Vagina (tissue), 2 donors: ENCODE measurements at regions not wholly inside any gene's neighbourhood (a gene's known extent, or its start where the extent isn't known, plus 50 kb on each side); places are given as distances from the start of the nearest gene placed in this dataset.

ENCODE experiments used
- DNase-seq, 2 donors: peaks; one replicate each; pipeline ENCODE4 v3.0.0-alpha.2; 2017; ENCODE audit errors: extremely low spot score in 2 of 2
- H3K27ac ChIP-seq: fragments of 200-600 bp; sonication (generic); one replicate; pipeline ENCODE4 v1.5.1; 2019
- H3K27me3 ChIP-seq: fragments of 200-600 bp; sonication (generic); one replicate; pipeline ENCODE4 v1.5.1; 2019
- H3K36me3 ChIP-seq, 2 donors: fragments of 200-600 bp; sonication (generic); one replicate each; pipeline ENCODE4 v1.5.1; 2017 to 2019
- H3K4me1 ChIP-seq: fragments of 200-600 bp; sonication (generic); one replicate; pipeline ENCODE4 v1.5.1; 2019
- H3K4me3 ChIP-seq, 2 donors: fragments of 200-600 bp; sonication (generic); 1 replicate in 1 of 2; 2 replicates in 1 of 2; pipeline ENCODE4 v1.5.1; 2016 to 2019
- H3K9me3 ChIP-seq: fragments of 200-600 bp; sonication (generic); one replicate; pipeline ENCODE4 v1.5.1; 2019
- CTCF ChIP-seq, 3 experiments: fragments of 450-650 bp in 2 of 3; fragments of 200-600 bp in 1 of 3; sonication (generic) in 1 of 3; IDR thresholded peaks; one replicate each; pipeline ENCODE4 v1.5.1; 2017 to 2019; ENCODE audit warnings: antibody characterized with exemption in 3 of 3, mild to moderate bottlenecking in 2 of 3, moderate library complexity in 2 of 3
- POLR2A ChIP-seq, 2 donors: fragments of 450-650 bp; IDR thresholded peaks; one replicate each; pipeline ENCODE4 v1.6.1; 2017; ENCODE audit warnings: antibody characterized with exemption in 2 of 2, mild to moderate bottlenecking in 2 of 2, moderate library complexity in 2 of 2
- POLR2AphosphoS5 ChIP-seq, 2 donors: sonication (generic); formaldehyde crosslinking; IDR thresholded peaks; one replicate each; pipeline ENCODE4 v1.9.0; 2017; ENCODE audit warnings: antibody characterized with exemption in 2 of 2, mild to moderate bottlenecking in 2 of 2, low read depth in 1 of 2; ENCODE audit not compliant: insufficient read depth in 1 of 2
- intact Hi-C: fragments of 100-400 bp; cut with DNase I; formaldehyde crosslinking; loops from one replicate; pipeline ENCODE4 v1.15.1; 2023

GRCh38 chr6:169981568-169981967 is 230.1 kb downstream of the ERMARD start:
- DNase-seq, result no peak
- intact Hi-C loops, result no loop called here
- TF ChIP-seq POLR2AphosphoS5 (IDR thresholded peaks at IDR 0.05; ENCODE audit: insufficient read depth in 1 of 2, low read depth in 1 of 2) (no peak), CTCF (IDR thresholded peaks at IDR 0.05) (no peak), POLR2A (IDR thresholded peaks at IDR 0.05) (no peak)

GRCh38 chr6:169980826-169981450 is 229.5 kb downstream of the ERMARD start:
- H3K27me3 ChIP-seq, result no peaks in the 10 kb centered on the region
- H3K36me3 ChIP-seq, result no peaks in the 10 kb centered on the region
- intact Hi-C loops, result no loop called here
- H3K9me3 ChIP-seq, result no peaks in the 10 kb centered on the region
- TF ChIP-seq CTCF (IDR thresholded peaks at IDR 0.05) (no peak), POLR2A (IDR thresholded peaks at IDR 0.05) (no peak), POLR2AphosphoS5 (IDR thresholded peaks at IDR 0.05; ENCODE audit: insufficient read depth in 1 of 2, low read depth in 1 of 2) (no peak)
- H3K4me3 ChIP-seq, result no peak overlapping the region
- DNase-seq, result no peak
- no peak overlapping the region for H3K27ac ChIP-seq
- peaks cover 14% of the 10 kb centered on the region for H3K4me1 ChIP-seq

More at GRCh38 chr6:169981568-169981967, 230.1 kb downstream of the ERMARD start:
- H3K4me1 ChIP-seq, result peaks cover 9% of the 10 kb centered on the region
- H3K27ac ChIP-seq, result no peak overlapping the region
- no peaks in the 10 kb centered on the region for H3K36me3 ChIP-seq
- H3K9me3 ChIP-seq, result no peaks in the 10 kb centered on the region
- H3K27me3 ChIP-seq, result no peaks in the 10 kb centered on the region
- no peak overlapping the region for H3K4me3 ChIP-seq

GRCh38 chr6:169979873-169980432 is 228.5 kb downstream of the ERMARD start:
- TF ChIP-seq POLR2A (IDR thresholded peaks at IDR 0.05) (no peak), CTCF (IDR thresholded peaks at IDR 0.05) (no peak), POLR2AphosphoS5 (IDR thresholded peaks at IDR 0.05; ENCODE audit: insufficient read depth in 1 of 2, low read depth in 1 of 2) (no peak)
- Histone ChIP-seq H3K36me3 (no peaks in the 10 kb centered on the region), H3K4me1 (peaks cover 14% of the 10 kb centered on the region), H3K9me3 (no peaks in the 10 kb centered on the region), H3K27me3 (no peaks in the 10 kb centered on the region), H3K4me3 (no peak overlapping the region), H3K27ac (no peak overlapping the region)
- intact Hi-C loops, result no loop called here
- DNase-seq, result no peak

- no peak for TF ChIP-seq POLR2A (IDR thresholded peaks at IDR 0.05)
- TF ChIP-seq POLR2AphosphoS5 (IDR thresholded peaks at IDR 0.05; ENCODE audit: insufficient read depth in 1 of 2, low read depth in 1 of 2), result peak; percentile 30 to 60
- no peak for TF ChIP-seq CTCF (IDR thresholded peaks at IDR 0.05)
- no peaks in the 10 kb centered on the region for H3K9me3 ChIP-seq
- H3K4me3 ChIP-seq, result no peak overlapping the region
- no peak for DNase-seq
- H3K4me1 ChIP-seq, result peaks cover 14% of the 10 kb centered on the region
- H3K36me3 ChIP-seq, result no peaks in the 10 kb centered on the region
- H3K27me3 ChIP-seq, result no peaks in the 10 kb centered on the region
- H3K27ac ChIP-seq, result no peak overlapping the region
- intact Hi-C loops, result no loop called here
Observed at GRCh38 chr6:169978615-169979161, 227.3 kb downstream of the ERMARD start.
